Neural progenitor cell (in vitro differentiated cells): ENCODE measurements at regions not wholly inside any gene's neighbourhood (a gene's known extent, or its start where the extent isn't known, plus 50 kb on each side); places are given as distances from the start of the nearest gene placed in this dataset.

Experiments
- CTCF ChIP-seq: fragments of 200-600 bp; sonication (generic); IDR thresholded peaks from 2 replicates; pipeline ENCODE4 v1.5.1; 2017; ENCODE audit warnings: antibody characterized with exemption, mild to moderate bottlenecking
- EZH2 ChIP-seq: fragments of 200-600 bp; sonication (generic); IDR thresholded peaks from 2 replicates; pipeline ENCODE4 v1.6.1; 2017; ENCODE audit warnings: antibody characterized with exemption, mild to moderate bottlenecking, moderate library complexity

- TF ChIP-seq CTCF = no peak
- no peak for TF ChIP-seq EZH2
Measured at GRCh38 chr4:26238426-26238777, 82.4 kb upstream of the RBPJ start.
